ENCODE measurements at regions not wholly inside any gene's neighbourhood (a gene's known extent, or its start where the extent isn't known, plus 50 kb on each side); places are given as distances from the start of the nearest gene placed in this dataset.

DNA sequence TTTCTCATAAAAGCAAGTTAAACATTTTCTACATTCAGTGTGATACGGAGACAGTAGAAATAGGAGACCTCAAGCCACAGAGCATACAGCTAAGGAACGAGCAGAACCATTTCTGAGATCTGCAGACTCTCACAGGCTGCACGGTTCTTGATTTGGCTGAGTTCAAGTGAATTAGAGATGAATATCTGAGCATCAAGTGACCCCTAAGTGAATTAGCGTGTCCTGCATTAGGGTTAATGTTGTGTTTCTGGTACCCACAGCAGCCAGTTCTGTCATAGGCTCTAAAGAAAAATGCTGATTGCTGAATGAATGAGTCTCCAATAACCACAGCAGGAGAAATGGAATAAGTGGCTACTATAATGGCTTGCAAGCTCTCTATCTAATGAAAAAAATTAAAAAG, 265.9 kb upstream of the SYT4 start:
- no peak for DNase-seq
- no peak overlapping the region for H3K9ac ChIP-seq (ENCODE audit: low read length)
- no peaks in the 10 kb centered on the region for H3K9me3 ChIP-seq (ENCODE audit: insufficient read depth, low read depth, low read length)
- H2BK12ac ChIP-seq (ENCODE audit: low read length) = no peak overlapping the region
- no peaks in the 10 kb centered on the region for H3K27me3 ChIP-seq (ENCODE audit: insufficient read depth, low read length)
- no peak overlapping the region for H4K12ac ChIP-seq (ENCODE audit: low read depth, low read length)
- H3K79me1 ChIP-seq (ENCODE audit: low read length) = no peaks in the 10 kb centered on the region
- no peak overlapping the region for H3K18ac ChIP-seq (ENCODE audit: low read length)
- no peak overlapping the region for H3K4ac ChIP-seq (ENCODE audit: low read depth, low read length)
- H3K36me3 ChIP-seq (ENCODE audit: control insufficient read depth in 1 of 2, insufficient read depth in 2 of 2, low read length in 2 of 2) = no peaks in the 10 kb centered on the region
- H4K91ac ChIP-seq (ENCODE audit: low read depth, low read length) = no peak overlapping the region
- no peaks in the 10 kb centered on the region for H3K79me2 ChIP-seq (ENCODE audit: control insufficient read depth, insufficient read depth, low read length, poor library complexity)
- no peak overlapping the region for H2AK5ac ChIP-seq (ENCODE audit: low read length)
- no peak overlapping the region for H2BK120ac ChIP-seq (ENCODE audit: insufficient read depth, low read length, poor library complexity)
- no peaks in the 10 kb centered on the region for H3K4me1 ChIP-seq (ENCODE audit: control insufficient read depth in 1 of 2, insufficient read depth in 2 of 2, low read length in 2 of 2)
- no peak overlapping the region for H3K14ac ChIP-seq (ENCODE audit: low read length)
- H3K4me3 ChIP-seq (ENCODE audit: low read depth, low read length) = no peak overlapping the region
- H4K8ac ChIP-seq (ENCODE audit: low read depth, low read length) = no peak overlapping the region
- H2BK5ac ChIP-seq (ENCODE audit: low read depth, low read length, poor library complexity) = no peak overlapping the region
- no peak overlapping the region for H3K23ac ChIP-seq (ENCODE audit: low read length)
- H3K27ac ChIP-seq (ENCODE audit: low read depth, low read length) = no peak overlapping the region
- no CpG with 5 or more reads among the region's 4 CpGs for WGBS (ENCODE audit: extremely low coverage, insufficient coverage, insufficient read length)
- H3K4me2 ChIP-seq (ENCODE audit: low read length) = no peak overlapping the region
- no peak overlapping the region for H2AFZ ChIP-seq (ENCODE audit: insufficient read depth, low read length, poor library complexity)

DNA sequence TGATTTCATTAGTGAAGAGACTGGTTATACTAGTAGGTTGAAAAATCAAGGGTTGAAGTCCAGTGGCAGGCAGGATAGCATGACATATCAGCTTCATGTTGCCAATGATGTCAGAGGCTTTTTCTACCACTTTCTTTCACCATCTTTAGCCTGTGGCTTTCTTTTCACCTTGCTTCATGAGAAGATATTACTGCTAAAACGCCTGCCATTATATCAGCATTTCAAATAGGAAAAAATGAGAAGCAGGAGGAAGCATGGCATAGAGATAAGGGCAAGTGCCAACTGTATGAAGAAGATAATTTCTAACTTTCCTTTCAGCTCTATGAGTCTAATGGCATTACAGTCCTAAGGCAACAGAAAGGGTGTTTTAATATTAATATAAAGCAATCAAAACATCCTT, 270.2 kb upstream of the SYT4 start:
- H3K27me3 ChIP-seq (ENCODE audit: insufficient read depth, low read length) = no peaks in the 10 kb centered on the region
- no peak overlapping the region for H2AFZ ChIP-seq (ENCODE audit: insufficient read depth, low read length, poor library complexity)
- H4K8ac ChIP-seq (ENCODE audit: low read depth, low read length) = no peak overlapping the region
- no peak overlapping the region for H2BK120ac ChIP-seq (ENCODE audit: insufficient read depth, low read length, poor library complexity)
- H3K4ac ChIP-seq (ENCODE audit: low read depth, low read length) = no peak overlapping the region
- H3K4me1 ChIP-seq (ENCODE audit: control insufficient read depth in 1 of 2, insufficient read depth in 2 of 2, low read length in 2 of 2) = no peaks in the 10 kb centered on the region
- H3K18ac ChIP-seq (ENCODE audit: low read length) = no peak overlapping the region
- no peak overlapping the region for H4K12ac ChIP-seq (ENCODE audit: low read depth, low read length)
- H3K79me2 ChIP-seq (ENCODE audit: control insufficient read depth, insufficient read depth, low read length, poor library complexity) = no peaks in the 10 kb centered on the region
- H2BK12ac ChIP-seq (ENCODE audit: low read length) = no peak overlapping the region
- no peaks in the 10 kb centered on the region for H3K9me3 ChIP-seq (ENCODE audit: insufficient read depth, low read depth, low read length)
- H3K4me2 ChIP-seq (ENCODE audit: low read length) = no peak overlapping the region
- no peak overlapping the region for H2AK5ac ChIP-seq (ENCODE audit: low read length)
- H3K9ac ChIP-seq (ENCODE audit: low read length) = no peak overlapping the region
- no peak overlapping the region for H3K14ac ChIP-seq (ENCODE audit: low read length)
- no peak overlapping the region for H3K23ac ChIP-seq (ENCODE audit: low read length)
- H3K27ac ChIP-seq (ENCODE audit: low read depth, low read length) = no peak overlapping the region
- no peak overlapping the region for H4K91ac ChIP-seq (ENCODE audit: low read depth, low read length)
- no CpG with 5 or more reads among the region's 1 CpG for WGBS (ENCODE audit: extremely low coverage, insufficient coverage, insufficient read length)
- DNase-seq = no peak
- H3K4me3 ChIP-seq (ENCODE audit: low read depth, low read length) = no peak overlapping the region
- H3K36me3 ChIP-seq (ENCODE audit: control insufficient read depth in 1 of 2, insufficient read depth in 2 of 2, low read length in 2 of 2) = no peaks in the 10 kb centered on the region
- H3K79me1 ChIP-seq (ENCODE audit: low read length) = no peaks in the 10 kb centered on the region
- no peak overlapping the region for H2BK5ac ChIP-seq (ENCODE audit: low read depth, low read length, poor library complexity)

DNA sequence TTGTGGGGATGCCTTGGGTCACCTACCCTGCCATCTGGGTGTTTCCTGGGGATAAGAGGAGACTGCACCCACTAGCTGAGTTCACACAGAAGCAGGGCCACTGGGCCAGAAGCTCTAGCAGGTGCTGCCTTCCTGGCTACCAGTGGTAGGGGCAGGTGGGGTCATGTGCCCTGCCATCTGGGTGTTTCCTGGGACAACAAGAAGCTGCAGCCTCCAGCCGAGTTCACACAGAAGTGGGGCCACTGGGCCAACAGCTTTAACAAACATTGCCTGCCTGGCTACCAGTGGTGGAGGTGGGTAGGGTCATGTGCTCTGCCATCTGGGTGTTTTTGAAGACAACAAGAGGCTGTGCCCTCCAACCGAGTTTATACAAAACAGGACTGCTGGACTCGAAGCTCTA, 282.2 kb upstream of the SYT4 start:
- Histone ChIP-seq H4K8ac (ENCODE audit: low read depth, low read length) (no peak overlapping the region), H2BK120ac (ENCODE audit: insufficient read depth, low read length, poor library complexity) (no peak overlapping the region), H3K18ac (ENCODE audit: low read length) (no peak overlapping the region), H3K23ac (ENCODE audit: low read length) (no peak overlapping the region), H3K14ac (ENCODE audit: low read length) (no peak overlapping the region), H3K27me3 (ENCODE audit: insufficient read depth, low read length) (no peaks in the 10 kb centered on the region), H2BK12ac (ENCODE audit: low read length) (no peak overlapping the region), H4K91ac (ENCODE audit: low read depth, low read length) (no peak overlapping the region), H3K36me3 (ENCODE audit: control insufficient read depth in 1 of 2, insufficient read depth in 2 of 2, low read length in 2 of 2) (no peaks in the 10 kb centered on the region), H3K4me1 (ENCODE audit: control insufficient read depth in 1 of 2, insufficient read depth in 2 of 2, low read length in 2 of 2) (no peaks in the 10 kb centered on the region), H3K9ac (ENCODE audit: low read length) (no peak overlapping the region), H2AFZ (ENCODE audit: insufficient read depth, low read length, poor library complexity) (no peak overlapping the region), H3K9me3 (ENCODE audit: insufficient read depth, low read depth, low read length) (no peaks in the 10 kb centered on the region), H3K4ac (ENCODE audit: low read depth, low read length) (no peak overlapping the region), H3K4me2 (ENCODE audit: low read length) (no peak overlapping the region), H2AK5ac (ENCODE audit: low read length) (no peak overlapping the region), H4K12ac (ENCODE audit: low read depth, low read length) (no peak overlapping the region), H3K79me1 (ENCODE audit: low read length) (no peaks in the 10 kb centered on the region), H3K27ac (ENCODE audit: low read depth, low read length) (no peak overlapping the region), H3K4me3 (ENCODE audit: low read depth, low read length) (no peak overlapping the region), H2BK5ac (ENCODE audit: low read depth, low read length, poor library complexity) (no peak overlapping the region), H3K79me2 (ENCODE audit: control insufficient read depth, insufficient read depth, low read length, poor library complexity) (no peaks in the 10 kb centered on the region)
- no CpG with 5 or more reads among the region's 3 CpGs for WGBS (ENCODE audit: extremely low coverage, insufficient coverage, insufficient read length)
- DNase-seq = no peak

DNA sequence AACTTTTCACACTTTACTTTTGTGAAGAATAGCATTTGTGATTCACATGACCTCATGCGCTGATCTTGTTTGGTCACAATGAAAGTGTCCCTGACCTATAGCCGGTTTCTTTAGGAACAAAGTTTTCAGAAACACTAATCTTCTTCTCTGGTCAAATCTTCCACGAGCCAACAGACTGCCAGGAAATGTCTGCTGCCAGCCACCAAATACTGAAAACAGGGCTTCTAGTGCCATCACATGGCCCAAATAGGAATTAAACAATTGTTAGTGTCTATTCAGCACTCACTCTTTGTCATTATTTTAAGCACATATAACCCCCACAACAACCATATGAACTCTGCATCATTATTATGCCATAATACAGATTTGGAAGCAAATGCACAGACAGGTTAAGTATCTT, 286.5 kb upstream of the SYT4 start:
- Histone ChIP-seq H4K91ac (ENCODE audit: low read depth, low read length) (no peak overlapping the region), H3K79me2 (ENCODE audit: control insufficient read depth, insufficient read depth, low read length, poor library complexity) (no peaks in the 10 kb centered on the region), H2AFZ (ENCODE audit: insufficient read depth, low read length, poor library complexity) (no peak overlapping the region), H2BK5ac (ENCODE audit: low read depth, low read length, poor library complexity) (no peak overlapping the region), H3K9ac (ENCODE audit: low read length) (no peak overlapping the region), H2BK120ac (ENCODE audit: insufficient read depth, low read length, poor library complexity) (no peak overlapping the region), H3K23ac (ENCODE audit: low read length) (no peak overlapping the region), H3K27ac (ENCODE audit: low read depth, low read length) (no peak overlapping the region), H3K9me3 (ENCODE audit: insufficient read depth, low read depth, low read length) (no peaks in the 10 kb centered on the region), H3K4ac (ENCODE audit: low read depth, low read length) (no peak overlapping the region), H2AK5ac (ENCODE audit: low read length) (no peak overlapping the region), H3K14ac (ENCODE audit: low read length) (no peak overlapping the region), H3K79me1 (ENCODE audit: low read length) (no peaks in the 10 kb centered on the region), H3K36me3 (ENCODE audit: control insufficient read depth in 1 of 2, insufficient read depth in 2 of 2, low read length in 2 of 2) (no peaks in the 10 kb centered on the region), H3K4me1 (ENCODE audit: control insufficient read depth in 1 of 2, insufficient read depth in 2 of 2, low read length in 2 of 2) (no peaks in the 10 kb centered on the region), H3K27me3 (ENCODE audit: insufficient read depth, low read length) (no peaks in the 10 kb centered on the region), H4K12ac (ENCODE audit: low read depth, low read length) (no peak overlapping the region), H4K8ac (ENCODE audit: low read depth, low read length) (no peak overlapping the region), H3K18ac (ENCODE audit: low read length) (no peak overlapping the region), H3K4me3 (ENCODE audit: low read depth, low read length) (no peak overlapping the region), H2BK12ac (ENCODE audit: low read length) (no peak overlapping the region), H3K4me2 (ENCODE audit: low read length) (no peak overlapping the region)
- DNase-seq = peak in 1 of 2 donors; percentile 39
- WGBS (ENCODE audit: extremely low coverage, insufficient coverage, insufficient read length) = no CpG with 5 or more reads among the region's 3 CpGs

Data from trophoblast cell (in vitro differentiated cells and primary cell).